ENCODE measurements at regions not wholly inside any gene's neighbourhood (a gene's known extent, or its start where the extent isn't known, plus 50 kb on each side); places are given as distances from the start of the nearest gene placed in this dataset.

DNA sequence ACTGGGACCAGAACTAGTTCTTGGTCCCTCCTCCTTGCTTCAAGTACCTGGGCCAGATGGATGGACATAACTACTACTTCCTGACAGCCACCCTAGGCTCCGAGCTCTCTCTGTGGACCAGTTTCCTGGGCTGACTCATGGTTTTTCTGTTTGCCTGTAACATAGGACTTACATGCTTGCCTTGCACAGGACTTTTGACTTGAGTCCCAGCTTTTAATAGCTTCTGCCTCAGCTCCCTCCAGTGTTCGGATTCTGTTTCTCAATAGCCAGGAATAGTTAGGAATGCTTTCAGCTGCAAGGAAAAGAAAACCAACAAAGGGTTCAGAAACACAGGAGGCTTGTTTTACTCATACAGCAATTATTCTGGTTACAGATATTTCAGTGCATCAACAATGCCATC is 405.9 kb downstream of the ZNF536 start:
- no peak for DNase-seq

DNA sequence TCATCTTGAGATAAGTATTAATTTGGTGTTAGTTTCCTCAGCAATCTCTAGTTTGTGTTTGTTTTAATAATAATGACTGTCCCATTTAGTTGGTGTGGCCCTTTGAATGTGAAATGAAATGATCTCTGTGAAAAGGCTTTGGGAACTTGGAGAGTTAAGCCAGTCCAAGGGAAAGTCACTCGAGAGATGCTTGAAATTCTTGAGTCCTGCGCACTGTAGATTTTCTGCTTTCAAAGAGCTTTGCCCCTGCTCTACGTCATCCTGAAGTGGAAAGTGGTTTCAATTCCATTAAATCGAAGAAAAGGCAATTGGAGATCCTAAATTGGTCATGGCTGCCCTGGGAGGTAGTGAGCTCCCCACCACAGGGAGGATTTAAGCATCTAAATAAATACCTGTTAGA is 403.8 kb downstream of the ZNF536 start:
- DNase-seq: no peak

DNA sequence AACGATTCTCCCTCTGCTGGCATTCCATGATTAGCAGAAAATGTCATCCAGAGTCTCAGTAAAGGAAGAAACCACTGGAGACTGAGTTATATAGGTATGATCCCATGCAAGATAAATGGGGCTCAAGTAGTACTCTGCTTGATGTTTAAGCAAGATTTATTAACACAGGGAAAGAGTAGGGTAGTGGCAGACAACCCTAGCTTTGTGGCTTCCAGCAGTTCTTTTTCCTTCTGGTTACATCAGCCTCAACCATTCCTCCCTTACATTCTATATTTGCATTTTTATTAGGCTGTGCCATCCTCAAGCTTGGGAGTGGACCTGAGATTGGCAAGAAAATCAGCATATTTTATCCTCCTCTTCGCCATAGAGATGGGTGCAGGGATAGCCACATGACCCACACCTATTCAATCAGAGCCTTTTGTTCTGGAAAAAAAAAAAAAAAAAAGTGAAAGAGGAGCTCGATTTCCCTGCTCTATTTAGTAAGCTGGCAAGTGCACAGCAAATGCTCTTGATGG is 402.1 kb downstream of the ZNF536 start:
- no peak for DNase-seq

DNA sequence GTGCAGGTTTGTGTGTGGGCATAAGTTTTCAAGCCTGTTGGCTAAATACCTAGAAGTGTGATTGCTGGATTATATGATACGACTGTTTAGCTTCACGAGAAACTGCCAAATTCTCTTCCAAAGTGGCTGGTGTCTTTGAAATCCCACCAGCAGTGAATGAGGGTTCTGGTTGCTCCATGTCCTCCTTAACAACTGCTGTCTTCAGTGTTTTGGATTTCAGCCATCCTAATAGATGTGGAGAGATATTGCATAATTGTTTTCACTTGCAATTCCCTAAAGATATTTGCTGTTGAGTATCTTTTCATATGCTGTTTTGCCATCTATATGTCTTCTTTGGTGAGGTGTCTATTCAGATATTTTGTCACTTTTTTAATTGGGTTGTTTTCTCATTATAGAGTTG is 390.5 kb downstream of the ZNF536 start:
- no peak for DNase-seq

DNA sequence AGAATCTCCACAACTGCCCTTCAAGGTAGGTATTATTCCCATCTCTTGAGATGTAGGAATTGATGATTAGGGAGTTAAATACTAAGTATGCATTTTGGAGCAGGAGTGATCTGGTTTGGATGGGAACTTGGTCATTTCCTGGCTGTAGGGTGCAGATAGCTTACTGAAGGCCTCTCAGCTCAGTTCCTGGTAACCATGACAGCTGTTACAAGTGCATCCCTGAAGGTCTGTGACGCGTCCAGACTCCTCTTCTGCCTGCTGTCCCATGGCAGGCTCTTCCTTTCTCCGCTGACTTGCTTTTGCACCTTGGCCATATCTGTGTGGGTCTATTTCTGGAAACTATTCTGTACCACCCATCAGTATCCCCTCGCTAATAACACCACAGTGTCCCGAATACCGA is 387.8 kb downstream of the ZNF536 start:
- DNase-seq: no peak

DNA sequence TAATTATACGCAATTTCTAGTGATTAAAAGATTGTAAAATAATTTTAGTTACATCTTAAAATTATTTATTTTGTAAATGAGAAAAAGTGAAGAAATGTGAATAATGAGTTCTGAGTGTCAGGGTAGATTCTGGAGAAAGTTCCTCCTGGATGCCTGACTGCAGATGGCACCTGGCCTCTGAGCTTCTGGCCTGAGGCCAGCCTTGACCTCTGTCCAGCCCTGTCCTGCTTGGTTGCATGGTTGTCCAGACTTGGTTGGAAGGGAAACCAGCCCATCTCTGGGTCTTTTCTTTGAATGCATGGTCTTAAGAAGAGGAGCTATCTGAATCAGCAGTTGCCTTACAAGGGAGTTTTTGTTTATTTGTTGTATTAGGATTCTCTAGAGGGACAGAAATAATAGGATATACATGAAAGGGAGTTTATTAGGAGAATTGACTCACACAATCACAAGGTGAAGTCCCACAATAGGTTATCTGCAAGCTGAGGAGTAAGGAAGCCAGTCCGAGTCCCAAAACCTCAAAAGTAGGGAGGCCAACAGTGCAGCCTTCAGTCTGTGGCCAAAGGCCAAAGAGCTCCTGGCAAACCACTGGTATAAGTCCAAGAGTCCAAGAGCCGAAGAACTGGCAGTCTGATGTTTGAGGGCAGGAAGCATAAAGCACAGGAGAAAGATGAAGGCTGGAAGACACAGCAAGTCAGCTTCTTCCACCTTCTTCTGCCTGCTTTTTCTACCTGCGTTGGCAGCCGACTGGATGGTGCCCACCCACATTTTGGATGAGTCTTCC is 385.8 kb downstream of the ZNF536 start:
- no peak for DNase-seq

DNA sequence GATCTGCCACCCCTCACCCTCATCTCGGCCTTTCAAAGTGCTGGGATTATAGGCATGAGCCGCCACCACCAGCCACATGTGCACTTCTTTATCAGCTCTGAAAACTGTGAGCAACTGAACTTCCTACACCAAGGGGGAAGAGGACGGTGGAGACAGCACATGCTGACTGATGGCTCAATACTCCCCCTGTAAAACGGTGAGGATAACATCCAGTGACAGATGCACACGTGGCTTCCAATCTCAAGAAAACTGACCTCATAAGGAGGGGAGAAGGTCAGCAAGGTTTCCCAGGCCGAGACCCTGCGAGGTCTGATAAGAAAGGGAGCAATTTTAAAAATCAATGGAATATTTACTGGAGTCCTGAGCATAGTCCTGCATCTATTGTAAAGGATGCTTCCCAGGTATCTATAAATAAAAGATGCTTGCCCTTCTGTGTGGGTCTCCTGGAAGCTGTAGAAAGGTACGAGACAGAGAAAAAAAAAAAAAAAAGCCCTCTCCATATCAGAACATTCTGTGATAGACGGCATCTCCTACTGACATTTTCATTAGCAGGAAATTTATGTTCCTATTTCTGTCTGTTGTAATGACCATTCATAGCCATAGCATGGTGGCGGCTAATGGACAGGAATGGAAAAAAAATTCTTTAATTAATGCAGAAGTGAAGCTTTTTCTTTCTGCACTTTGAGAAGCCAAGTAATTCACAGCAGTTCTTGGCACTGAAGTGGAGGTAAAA is 385.1 kb downstream of the ZNF536 start:
- no peak for DNase-seq

DNA sequence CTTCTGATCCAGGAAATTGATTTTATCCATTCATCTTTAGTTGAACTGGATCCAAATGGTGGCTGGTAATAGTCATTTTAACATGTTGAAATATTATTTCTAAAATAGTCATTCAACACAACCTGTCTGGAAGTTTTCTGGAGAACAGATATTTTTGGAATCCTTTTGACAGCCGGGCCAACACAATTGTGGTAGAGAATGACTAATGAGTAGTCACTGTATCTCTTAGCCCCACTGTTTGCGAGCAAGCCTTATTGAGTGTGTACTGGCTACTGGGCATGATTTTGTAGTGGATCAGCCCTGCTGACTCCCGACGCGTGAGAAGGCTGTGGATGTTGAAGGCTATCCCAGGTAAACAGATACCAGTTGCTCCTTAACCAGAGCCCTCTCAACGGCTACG is 383.4 kb downstream of the ZNF536 start:
- no peak for DNase-seq

DNA sequence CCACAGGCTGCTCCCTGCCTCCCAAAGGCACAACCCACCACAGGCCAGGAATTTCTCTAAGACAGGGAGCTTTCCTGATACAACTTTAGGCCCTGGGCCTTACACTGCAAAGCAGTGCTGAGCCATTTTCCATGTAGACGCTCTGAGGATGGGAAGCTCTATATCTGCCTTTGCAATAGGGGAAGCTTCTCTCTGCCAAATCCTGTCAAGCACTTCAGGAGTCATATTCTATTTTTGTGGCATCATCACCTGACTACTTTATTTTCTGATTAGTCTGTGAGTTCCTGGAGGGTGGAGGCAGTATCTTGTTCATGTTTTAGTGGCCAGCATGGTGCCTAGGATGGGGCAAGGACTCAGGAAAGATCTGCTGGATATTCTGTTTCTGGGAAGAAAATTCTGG is 382.0 kb downstream of the ZNF536 start:
- no peak for DNase-seq

DNA sequence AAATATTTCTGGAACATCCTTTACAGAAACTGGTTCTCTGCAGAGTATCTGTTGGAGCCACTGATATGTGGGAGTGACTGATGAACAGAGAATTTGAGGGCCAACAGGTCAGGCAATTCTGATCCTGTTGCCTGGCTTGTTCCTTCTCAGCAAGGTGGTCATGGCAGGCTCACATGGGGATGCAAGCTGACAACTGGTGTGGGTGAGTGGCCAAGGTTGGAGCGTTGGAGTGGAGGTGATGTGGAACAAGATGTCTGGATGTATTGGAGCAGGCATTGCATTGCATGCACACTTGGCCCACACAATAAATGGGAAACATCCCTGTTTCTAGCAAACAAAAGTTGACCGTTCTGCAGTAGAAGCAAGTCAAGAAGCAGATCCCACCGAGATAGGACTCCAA is 380.7 kb downstream of the ZNF536 start:
- DNase-seq: no peak

DNA sequence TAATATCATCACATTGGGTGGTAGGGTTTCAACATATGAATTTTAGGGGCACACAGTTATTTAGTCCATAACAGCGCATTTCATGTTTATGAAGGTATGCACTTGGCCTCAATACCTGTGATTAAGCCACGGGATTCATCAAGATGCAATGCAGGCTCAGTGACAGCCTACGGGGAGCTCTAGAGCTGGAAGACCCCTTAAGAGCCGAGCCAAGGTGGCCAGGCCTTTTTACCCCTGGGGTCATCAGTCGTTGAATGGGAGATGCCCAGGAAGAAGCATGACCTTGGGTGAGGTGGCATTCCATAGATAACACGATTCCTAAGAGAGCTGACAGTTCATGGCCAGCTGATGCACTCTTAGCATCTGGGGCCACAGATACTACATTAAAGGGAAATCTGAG is 380.0 kb downstream of the ZNF536 start:
- DNase-seq: no peak

DNA sequence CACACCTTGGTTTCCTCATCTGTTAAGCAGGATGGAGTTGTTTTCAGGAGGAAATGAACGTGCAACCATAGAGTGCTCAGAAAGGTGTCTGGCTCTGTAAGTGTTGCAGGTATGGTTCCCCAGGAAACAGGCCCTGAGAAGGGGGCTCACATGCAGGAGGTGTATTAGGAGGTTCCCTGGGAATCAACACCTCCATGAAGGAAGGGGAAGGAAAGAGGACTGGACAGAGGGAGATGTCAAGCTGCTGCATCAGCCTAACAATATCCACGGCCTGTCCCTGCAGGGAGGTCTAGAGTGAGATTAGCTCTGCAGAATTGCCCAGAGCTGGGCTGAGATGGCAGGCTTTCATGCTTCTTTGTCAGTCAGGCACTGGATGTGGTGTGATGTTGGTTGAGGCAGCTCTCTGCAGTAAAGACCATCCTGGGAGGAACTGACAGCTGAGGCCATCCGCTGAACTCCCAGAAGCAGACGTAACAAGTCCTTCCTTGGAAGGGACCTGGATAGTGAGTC is 373.3 kb downstream of the ZNF536 start:
- no peak for DNase-seq

DNA sequence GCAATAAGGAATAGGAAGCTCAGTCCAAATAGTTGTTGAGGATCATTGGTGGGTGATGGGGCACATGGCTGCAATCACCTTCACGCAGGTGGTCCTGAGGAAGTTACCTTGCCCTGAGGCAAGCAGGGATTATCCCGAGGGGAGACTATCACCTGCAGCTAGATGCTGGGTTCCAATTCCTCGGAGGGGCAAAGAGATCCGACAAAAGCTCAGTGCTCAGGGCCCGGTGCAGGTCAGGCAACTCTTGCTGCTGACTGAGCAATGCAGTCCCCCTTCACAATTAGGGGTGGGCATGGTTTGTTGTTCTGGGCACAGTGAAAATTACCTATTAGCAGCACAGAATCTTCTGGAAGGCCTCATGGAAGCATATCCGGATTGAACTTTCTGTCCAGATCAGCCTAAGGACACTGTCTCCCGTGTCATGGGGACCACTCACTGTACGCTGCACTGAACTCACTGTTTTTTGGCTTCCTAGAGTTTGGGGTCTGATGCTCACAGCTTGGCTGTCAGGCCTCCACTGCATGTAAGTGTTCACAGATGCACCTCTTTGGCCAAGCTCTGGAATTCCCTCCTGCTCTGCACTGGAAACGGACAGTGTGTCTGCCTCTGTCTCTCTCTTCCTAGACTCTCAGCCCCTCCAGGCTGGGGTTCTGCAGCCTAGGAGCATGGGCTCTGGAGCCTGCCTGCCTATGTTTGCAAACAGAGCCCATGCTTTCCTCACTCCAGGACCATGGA is 372.7 kb downstream of the ZNF536 start:
- no peak for DNase-seq

DNA sequence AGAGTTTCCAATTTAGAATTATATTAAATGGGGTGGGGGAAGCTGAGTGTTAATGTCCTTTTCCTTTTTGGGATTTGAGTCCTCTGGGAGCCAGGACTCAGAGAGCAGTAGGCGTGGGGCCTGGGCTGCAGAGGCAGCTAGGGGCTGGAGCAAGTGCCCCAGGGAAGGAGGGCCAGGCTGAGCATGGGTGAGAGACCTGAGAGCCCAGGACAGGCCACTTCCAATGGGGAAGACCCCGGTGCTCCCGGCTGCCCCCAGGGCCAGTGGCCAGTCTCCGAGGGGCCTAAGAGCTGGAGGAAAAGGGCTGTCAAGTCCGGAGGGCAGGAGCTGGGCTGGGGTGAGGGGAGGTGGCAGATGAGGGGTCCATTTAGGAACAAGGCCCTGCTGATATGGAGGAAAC is 371.5 kb downstream of the ZNF536 start:
- no peak for DNase-seq

DNA sequence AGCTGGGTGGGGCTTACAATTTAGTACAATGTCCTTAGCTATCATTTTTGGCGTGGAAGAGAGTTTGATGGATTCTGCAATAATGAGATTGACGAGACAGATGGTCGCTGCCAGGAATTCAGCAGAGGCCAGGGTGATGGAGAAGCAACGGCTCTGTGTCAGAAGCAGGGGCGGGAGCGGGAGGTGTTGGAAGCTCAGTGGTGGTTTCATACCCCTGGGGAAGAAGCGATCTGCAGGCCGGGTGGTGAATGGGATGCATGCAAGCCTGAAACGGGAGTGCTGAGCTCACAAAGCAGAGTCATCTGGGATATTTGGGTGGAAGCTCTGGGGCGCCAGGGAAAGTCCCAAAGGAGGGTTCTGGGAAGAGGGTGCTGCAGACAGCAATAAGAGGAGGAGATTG is 370.8 kb downstream of the ZNF536 start:
- peak; percentile 94 for DNase-seq

DNA sequence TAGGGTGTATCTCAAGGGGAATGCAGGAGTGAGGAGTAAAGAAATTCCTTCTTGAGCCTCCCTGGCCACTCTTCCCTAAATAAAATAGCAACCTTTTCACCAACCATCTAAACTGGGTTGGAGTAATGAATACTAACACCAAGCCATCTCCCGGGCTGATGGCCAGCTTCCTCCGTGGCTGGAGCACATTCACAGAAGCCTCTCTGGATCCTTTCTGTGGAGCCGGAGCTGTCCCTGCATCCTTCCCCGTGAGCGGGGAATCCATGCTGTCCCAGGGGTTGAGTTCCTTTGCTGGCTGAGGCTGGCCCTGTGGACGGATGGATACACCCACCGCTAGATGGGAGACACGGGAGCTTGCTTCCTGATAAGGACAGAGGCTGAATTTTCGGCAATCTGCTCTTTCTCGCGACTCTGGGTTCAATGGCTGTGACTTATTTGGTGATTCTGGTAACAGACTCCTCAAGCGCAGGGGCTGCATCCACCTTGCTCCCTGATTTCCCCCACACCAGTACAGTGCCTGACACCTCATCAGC is 370.3 kb downstream of the ZNF536 start:
- no peak for DNase-seq

DNA sequence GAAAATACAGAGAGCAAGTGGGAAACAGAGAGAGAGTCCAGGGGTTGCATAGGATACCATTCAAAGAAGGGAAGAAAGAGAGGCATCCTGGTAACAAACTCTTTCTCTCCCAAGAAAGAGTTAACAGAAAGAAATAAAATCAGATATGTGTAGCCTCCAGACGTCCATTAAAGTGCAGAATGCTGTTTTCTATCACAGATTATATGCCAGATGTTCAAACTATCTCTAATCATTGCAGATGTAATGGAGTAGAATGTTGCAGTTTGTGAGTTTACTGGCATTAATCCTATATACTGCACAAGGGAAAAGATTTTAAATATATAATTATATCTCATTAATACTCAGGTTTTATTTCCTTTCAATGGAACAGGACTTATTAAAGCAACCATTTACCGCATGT is 369.4 kb downstream of the ZNF536 start:
- DNase-seq: no peak

DNA sequence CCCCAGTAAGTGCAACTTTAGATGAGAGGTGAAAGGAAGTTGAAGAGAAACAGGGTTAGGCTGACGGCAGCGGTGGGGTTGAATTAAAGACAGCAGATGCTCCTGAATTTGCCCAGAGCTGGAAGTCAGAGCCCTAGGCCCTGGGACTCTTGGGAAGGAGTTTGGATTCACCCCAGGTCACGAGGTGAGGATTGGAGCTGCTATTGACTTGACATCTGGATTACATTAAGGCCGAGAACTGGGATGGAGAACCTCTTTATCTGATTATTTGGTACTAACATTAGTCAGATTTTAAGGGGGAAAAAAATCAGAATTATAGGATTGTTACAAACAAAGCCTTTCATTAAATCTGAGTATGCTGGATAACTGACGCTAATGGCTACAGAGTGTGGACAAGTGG is 367.2 kb downstream of the ZNF536 start:
- DNase-seq: peak; percentile 30

DNA sequence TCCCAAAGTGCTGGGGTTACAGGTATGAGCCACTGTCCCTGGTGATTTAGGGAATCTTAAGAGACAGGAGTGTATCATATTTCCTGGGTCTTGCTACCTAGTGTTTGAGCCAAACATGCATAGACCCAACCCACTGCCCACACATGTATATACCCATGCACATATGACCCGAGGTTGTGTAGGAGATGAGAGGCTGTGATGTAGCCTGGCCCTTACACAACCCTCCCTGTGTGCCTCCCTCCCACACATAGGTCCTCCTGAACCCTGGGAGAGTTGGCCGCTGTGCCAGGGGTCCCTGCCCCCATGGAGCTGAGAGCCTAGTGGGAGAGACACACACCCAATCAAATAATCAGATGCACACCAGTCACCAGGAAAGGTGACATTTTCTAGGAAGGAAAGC is 365.9 kb downstream of the ZNF536 start:
- no peak for DNase-seq

DNA sequence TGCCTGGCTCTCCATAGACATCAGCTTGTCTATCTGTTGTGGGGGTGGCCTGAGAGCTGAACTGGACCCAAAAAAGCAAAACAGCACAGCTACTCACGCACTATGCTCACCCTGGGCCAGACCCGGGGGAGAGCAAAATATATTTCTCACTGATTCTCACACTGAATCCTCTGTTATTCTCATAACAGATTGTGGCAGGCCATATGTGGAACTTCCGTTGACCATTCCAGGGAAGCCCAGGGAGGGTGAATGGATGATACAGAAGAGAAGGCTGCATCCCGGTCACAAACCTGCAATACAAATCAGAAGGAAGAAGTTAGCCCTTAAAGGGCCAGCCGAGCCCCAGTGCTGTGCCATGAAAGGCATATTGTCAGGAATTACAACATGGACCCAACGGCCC is 362.5 kb downstream of the ZNF536 start:
- no peak for DNase-seq

DNA sequence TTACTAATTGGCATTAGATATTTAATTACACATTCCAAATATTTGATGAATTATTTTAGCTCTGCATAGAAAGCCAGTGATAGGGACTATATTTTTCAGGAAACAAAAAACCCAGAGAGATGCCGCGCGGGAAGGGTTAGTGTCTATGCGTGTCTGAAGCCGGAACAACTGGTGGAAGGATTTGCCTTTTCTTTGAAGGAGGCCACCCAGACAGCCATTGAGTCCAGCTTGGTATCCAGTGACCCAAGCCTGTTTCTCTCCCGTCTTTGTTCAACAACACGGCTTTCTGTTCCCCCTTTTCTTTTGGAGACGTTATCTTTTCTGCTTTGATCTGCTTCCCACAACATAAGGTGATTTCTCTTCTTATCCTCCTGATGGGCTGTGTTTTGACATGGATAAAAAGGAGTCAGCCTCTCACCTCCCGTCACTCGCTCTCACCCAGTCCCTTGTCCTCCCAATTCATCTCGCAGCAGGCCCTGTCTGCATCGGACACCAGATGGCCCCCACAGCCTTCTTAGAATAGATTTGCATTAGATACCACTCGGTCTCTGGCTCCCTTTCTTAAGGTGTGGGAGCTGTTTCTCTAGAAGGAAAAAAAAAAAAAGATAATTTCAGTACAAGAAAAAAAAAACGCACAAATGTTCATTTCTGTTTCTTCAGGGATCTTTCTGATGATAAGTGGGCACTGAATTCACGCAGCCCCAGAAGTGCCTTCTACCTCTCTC is 361.8 kb downstream of the ZNF536 start:
- DNase-seq: peak; percentile 89

DNA sequence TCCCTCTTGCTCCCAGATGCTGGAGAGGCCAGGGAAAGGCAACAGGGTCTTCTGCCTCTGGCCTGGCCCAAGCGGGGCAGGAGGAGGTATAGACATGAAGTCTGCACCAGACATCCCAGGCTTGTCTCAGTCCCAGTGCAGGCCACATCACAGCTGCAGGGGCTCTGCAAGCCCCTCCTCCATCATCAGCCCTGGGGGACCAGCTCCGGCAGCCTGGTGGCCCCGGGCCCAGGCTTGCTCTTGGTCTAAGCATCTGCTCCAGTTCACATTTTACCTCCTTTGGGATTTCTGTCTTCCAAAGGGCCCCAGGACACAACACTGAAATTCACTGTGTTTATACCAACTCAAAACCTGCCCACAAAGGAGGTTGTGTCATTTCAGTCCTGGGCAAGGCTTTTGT is 359.4 kb downstream of the ZNF536 start:
- DNase-seq: no peak

DNA sequence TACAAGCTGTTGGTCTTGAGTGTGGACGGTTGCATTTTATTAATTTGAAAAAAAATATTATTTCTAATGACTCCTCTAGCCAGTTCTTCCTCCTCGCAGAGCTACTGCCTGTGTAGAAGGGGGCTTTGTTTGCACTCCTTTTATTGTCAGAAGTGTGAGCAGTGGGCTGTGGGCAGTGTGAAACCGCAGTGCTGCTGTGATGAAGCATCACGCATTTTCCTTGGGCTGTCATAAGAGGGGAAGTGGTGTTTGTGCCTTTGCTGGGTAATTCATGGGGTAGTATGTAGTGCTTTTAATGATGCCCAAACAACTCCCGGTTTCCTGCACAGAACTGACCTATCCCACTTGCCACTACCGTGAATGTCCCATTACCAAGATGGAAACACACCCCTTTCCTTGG is 357.3 kb downstream of the ZNF536 start:
- DNase-seq: no peak
